Adrenal gland (tissue), 9 donors: ENCODE measurements at regions not wholly inside any gene's neighbourhood (a gene's known extent, or its start where the extent isn't known, plus 50 kb on each side); places are given as distances from the start of the nearest gene placed in this dataset.

Experiments used
- DNase-seq, 7 donors: peaks; one replicate each; pipeline ENCODE4 v3.0.0-alpha.2; 2019 to 2020
- H3K27ac ChIP-seq, 5 donors: fragments of 200-600 bp; sonication (generic) in 4 of 5; 1 replicate in 3 of 5; 2 replicates in 2 of 5; pipeline versions ENCODE4 v1.5.1 to v1.8.0; 2016 to 2020; ENCODE audit warnings: mild to moderate bottlenecking in 1 of 5
- H3K27me3 ChIP-seq: fragments of 200-600 bp; 2 replicates; pipeline ENCODE4 v1.8.0; 2021
- H3K36me3 ChIP-seq, 2 donors: fragments of 200-600 bp; replicated peaks in 1 of 2; 1 replicate in 1 of 2; 2 replicates in 1 of 2; pipeline versions ENCODE4 v1.5.1 to v1.8.0; 2018 to 2022
- H3K4me1 ChIP-seq, 2 donors: fragments of 200-600 bp; replicated peaks in 1 of 2; 1 replicate in 1 of 2; 2 replicates in 1 of 2; pipeline versions ENCODE4 v1.5.1 to v1.8.0; 2018 to 2021
- H3K4me3 ChIP-seq, 4 donors: fragments of 200-600 bp; sonication (generic) in 3 of 4; one replicate each; pipeline ENCODE4 v1.5.1; 2016 to 2018
- H3K9me3 ChIP-seq, 3 donors: fragments of 200-600 bp; sonication (generic) in 1 of 3; replicated peaks in 1 of 3; 1 replicate in 2 of 3; 2 replicates in 1 of 3; pipeline versions ENCODE4 v1.5.1 to v1.8.0; 2016 to 2021
- CTCF ChIP-seq, 6 experiments: fragments of 450-650 bp in 4 of 6; fragments of 200-600 bp in 2 of 6; sonication (generic) in 1 of 6; IDR thresholded peaks; 1 replicate in 5 of 6; 2 replicates in 1 of 6; pipeline versions ENCODE4 v1.5.1 to v1.8.0; 2016 to 2021; ENCODE audit warnings: antibody characterized with exemption in 6 of 6, mild to moderate bottlenecking in 2 of 6, moderate library complexity in 1 of 6
- POLR2A ChIP-seq, 2 donors: fragments of 450-650 bp; IDR thresholded peaks; one replicate each; pipeline ENCODE4 v1.6.1; 2017; ENCODE audit warnings: antibody characterized with exemption in 2 of 2, mild to moderate bottlenecking in 2 of 2, moderate library complexity in 1 of 2
- WGBS, 4 donors: extraction: QIAGEN DNeasy Blood & Tissue Kit in 2 of 4; methylation state at CpG; one replicate each; pipeline versions ENCODE4 v1.1.5 to v1.1.7; 2013 to 2017; 5-methylcytosine and 5-hydroxymethylcytosine counted together
- intact Hi-C, 2 donors: fragments of 100-400 bp; cut with DNase I; formaldehyde crosslinking; loops; one replicate each; pipeline versions ENCODE4 v1.14.1 to v1.15.0; 2022 to 2023
- donor health status: healthy with polysubstance abuse.
- donor health status: Bipolar disorder and iron deficiency.
- donor health status: DM: yes; HTN: yes; CAD: no.
- donor health status: DM: no; HTN: no; CAD: no.
- donor health status: DM: no; HTN: no; CAD: no.

- no peak for TF ChIP-seq CTCF (IDR thresholded peaks at IDR 0.05)
- no peak for TF ChIP-seq POLR2A (IDR thresholded peaks at IDR 0.05)
- 76 to 78% (median 77%) methylated on average over 9 of the region's 9 CpGs for WGBS, 4 donors
- Histone ChIP-seq H3K4me3 (no peak overlapping the region), H3K9me3 (no peaks in the 10 kb centered on the region), H3K27me3 (no peaks in the 10 kb centered on the region), H3K36me3 (no peaks in the 10 kb centered on the region), H3K27ac (no peak overlapping the region), H3K4me1 (no peaks in the 10 kb centered on the region)
- intact Hi-C loops, result no loop called here
- peak in 1 of 7 donors; percentile 1 for DNase-seq
Observed at GRCh38 chr1:4530166-4530785, 124.1 kb upstream of the AJAP1 start.

GRCh38 chr1:4531842-4532241 lies 122.6 kb upstream of the AJAP1 start:
- Histone ChIP-seq H3K27me3 (no peaks in the 10 kb centered on the region), H3K36me3 (no peaks in the 10 kb centered on the region), H3K27ac (no peak overlapping the region), H3K9me3 (no peaks in the 10 kb centered on the region), H3K4me1 (no peaks in the 10 kb centered on the region), H3K4me3 (no peak overlapping the region)
- intact Hi-C loops, result no loop called here
- peak in 1 of 7 donors; percentile 4 for DNase-seq
- TF ChIP-seq POLR2A (IDR thresholded peaks at IDR 0.05) (no peak), CTCF (IDR thresholded peaks at IDR 0.05) (no peak)
- 68 to 78% (median 71%) methylated on average over 5 of the region's 5 CpGs for WGBS, 4 donors

DNA sequence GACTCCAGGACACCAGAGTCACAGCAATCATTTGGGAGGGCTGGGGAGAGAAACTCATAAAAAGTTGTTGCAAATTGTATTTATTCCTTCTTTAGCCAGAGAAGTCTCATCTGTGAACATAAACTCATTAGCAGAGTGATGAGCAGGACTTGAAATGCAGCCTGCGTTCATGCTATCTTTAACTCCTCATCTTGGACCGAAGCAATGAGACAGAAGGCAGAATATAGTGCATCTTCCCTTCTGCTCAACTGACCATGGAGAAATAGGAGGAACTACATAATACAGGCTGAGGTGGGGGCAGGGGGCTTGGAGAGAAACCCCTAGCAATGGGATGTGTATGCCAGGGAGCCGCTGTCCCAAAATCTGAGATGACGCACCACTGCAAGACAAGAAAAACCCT lies 121.8 kb upstream of the AJAP1 start:
- TF ChIP-seq POLR2A (IDR thresholded peaks at IDR 0.05) (no peak), CTCF (IDR thresholded peaks at IDR 0.05) (no peak)
- Histone ChIP-seq H3K36me3 (no peaks in the 10 kb centered on the region), H3K4me1 (no peaks in the 10 kb centered on the region), H3K9me3 (no peaks in the 10 kb centered on the region), H3K4me3 (no peak overlapping the region), H3K27ac (no peak overlapping the region), H3K27me3 (no peaks in the 10 kb centered on the region)
- 84 to 97% (median 89%) methylated on average over 4 of the region's 4 CpGs for WGBS, 4 donors
- no peak for DNase-seq
- intact Hi-C loops, result no loop called here

- Histone ChIP-seq H3K27me3 (no peaks in the 10 kb centered on the region), H3K4me3 (no peak overlapping the region), H3K4me1 (no peaks in the 10 kb centered on the region), H3K36me3 (no peaks in the 10 kb centered on the region), H3K27ac (no peak overlapping the region), H3K9me3 (no peaks in the 10 kb centered on the region)
- 68 to 78% (median 74%) methylated on average over 4 of the region's 4 CpGs for WGBS, 4 donors
- intact Hi-C loops, result no loop called here
- TF ChIP-seq CTCF (IDR thresholded peaks at IDR 0.05), result no peak
- TF ChIP-seq POLR2A (IDR thresholded peaks at IDR 0.05), result no peak
- peak in 1 of 7 donors; percentile 1 for DNase-seq
Observed at GRCh38 chr1:4546911-4547310, 107.5 kb upstream of the AJAP1 start.
